Transverse colon (tissue), 4 donors: ENCODE measurements at regions not wholly inside any gene's neighbourhood (a gene's known extent, or its start where the extent isn't known, plus 50 kb on each side); places are given as distances from the start of the nearest gene placed in this dataset.

Source experiments
- DNase-seq: peaks from one replicate; pipeline ENCODE4 v3.0.0-alpha.2; 2019
- H3K27ac ChIP-seq, 4 donors: fragments of 200-600 bp; sonication (generic); 2 replicates each; pipeline ENCODE4 v1.5.1; 2016 to 2018; ENCODE audit warnings: inconsistent platforms in 4 of 4
- H3K27me3 ChIP-seq: fragments of 200-600 bp; sonication (generic); 2 replicates; pipeline ENCODE4 v1.5.1; 2017; ENCODE audit warnings: inconsistent platforms
- H3K36me3 ChIP-seq, 4 donors: fragments of 200-600 bp; sonication (generic); 2 replicates each; pipeline ENCODE4 v1.5.1; 2017 to 2019; ENCODE audit warnings: inconsistent platforms in 4 of 4
- H3K4me1 ChIP-seq, 4 donors: fragments of 200-600 bp; sonication (generic); 2 replicates each; pipeline ENCODE4 v1.5.1; 2017 to 2020; ENCODE audit warnings: inconsistent platforms in 4 of 4
- H3K4me3 ChIP-seq, 4 donors: fragments of 200-600 bp; sonication (generic); 1 replicate in 1 of 4; 2 replicates in 3 of 4; pipeline versions ENCODE4 v1.5.1 to v1.6.1; 2017 to 2019; ENCODE audit warnings: inconsistent platforms in 4 of 4
- H3K9me3 ChIP-seq, 2 donors: fragments of 200-600 bp; sonication (generic); 2 replicates each; pipeline ENCODE4 v1.5.1; 2017 to 2019; ENCODE audit warnings: inconsistent platforms in 2 of 2
- CTCF ChIP-seq, 5 experiments: fragments of 200-600 bp in 3 of 5; fragments of 450-650 bp in 2 of 5; sonication (generic) in 3 of 5; IDR thresholded peaks; 1 replicate in 2 of 5; 2 replicates in 3 of 5; pipeline ENCODE4 v1.5.1; 2016 to 2017; ENCODE audit warnings: antibody characterized with exemption in 5 of 5, inconsistent platforms in 3 of 5, mild to moderate bottlenecking in 2 of 5, moderate library complexity in 1 of 5
- EP300 ChIP-seq: sonication (generic); formaldehyde crosslinking; IDR thresholded peaks from one replicate; pipeline ENCODE4 v1.6.1; 2017; ENCODE audit warnings: antibody characterized with exemption, low read depth
- POLR2A ChIP-seq: fragments of 450-650 bp; IDR thresholded peaks from one replicate; pipeline ENCODE4 v1.6.1; 2016; ENCODE audit warnings: antibody characterized with exemption, mild to moderate bottlenecking, moderate library complexity
- POLR2AphosphoS5 ChIP-seq, 3 donors: sonication (generic); formaldehyde crosslinking; IDR thresholded peaks; one replicate each; pipeline ENCODE4 v1.6.1; 2016; ENCODE audit warnings: antibody characterized with exemption in 3 of 3
- WGBS, 2 donors: methylation state at CpG; one replicate each; pipeline ENCODE4 v1.1.5; 2018; ENCODE audit warnings: low coverage in 1 of 2; 5-methylcytosine and 5-hydroxymethylcytosine counted together
- in situ Hi-C, 4 donors: fragments of 200-750 bp; cut with MboI; loops; one replicate each; pipeline versions ENCODE4 v1.15.0 to v1.15.1; 2017; ENCODE audit warnings: low sequenced_read_pairs in 3 of 4, low pct_ligation_motif_present in 1 of 4, low pct_unique_long_range_greater_than_20kb in 1 of 4
- intact Hi-C: fragments of 100-400 bp; cut with DNase I; formaldehyde crosslinking; loops from one replicate; pipeline ENCODE4 v1.15.1; 2023; ENCODE audit warnings: low total_unique reads

- TF ChIP-seq POLR2A (no peak), CTCF (IDR thresholded peaks at IDR 0.05) (no peak), POLR2AphosphoS5 (IDR thresholded peaks at IDR 0.05) (no peak), EP300 (no peak)
- intact Hi-C loops (no loop called here), in situ Hi-C loops (no loop called here)
- Histone ChIP-seq H3K36me3 (no peaks in the 10 kb centered on the region), H3K4me3 (no peak overlapping the region), H3K9me3 (no peaks in the 10 kb centered on the region), H3K4me1 (no peaks in the 10 kb centered on the region), H3K27me3 (no peaks in the 10 kb centered on the region), H3K27ac (no peak overlapping the region)
- no peak for DNase-seq
- 51 to 57% methylated on average over 1 to 3 of the region's 3 CpGs for WGBS, 2 donors
Observed at GRCh38 chr2:122816803-122817202, 1061.4 kb downstream of the TSN start.

GRCh38 chr2:122822319-122822718 is 1066.9 kb downstream of the TSN start:
- in situ Hi-C loops (no loop called here), intact Hi-C loops (no loop called here)
- Histone ChIP-seq H3K4me1 (no peaks in the 10 kb centered on the region), H3K36me3 (no peaks in the 10 kb centered on the region), H3K27ac (no peak overlapping the region), H3K9me3 (no peaks in the 10 kb centered on the region), H3K27me3 (no peaks in the 10 kb centered on the region), H3K4me3 (no peak overlapping the region)
- no peak for DNase-seq
- 87 to 89% methylated on average over 5 of the region's 5 CpGs for WGBS, 2 donors
- TF ChIP-seq CTCF (IDR thresholded peaks at IDR 0.05), result no peak
- TF ChIP-seq POLR2A, result no peak
- no peak for TF ChIP-seq POLR2AphosphoS5 (IDR thresholded peaks at IDR 0.05)
- no peak for TF ChIP-seq EP300

DNA sequence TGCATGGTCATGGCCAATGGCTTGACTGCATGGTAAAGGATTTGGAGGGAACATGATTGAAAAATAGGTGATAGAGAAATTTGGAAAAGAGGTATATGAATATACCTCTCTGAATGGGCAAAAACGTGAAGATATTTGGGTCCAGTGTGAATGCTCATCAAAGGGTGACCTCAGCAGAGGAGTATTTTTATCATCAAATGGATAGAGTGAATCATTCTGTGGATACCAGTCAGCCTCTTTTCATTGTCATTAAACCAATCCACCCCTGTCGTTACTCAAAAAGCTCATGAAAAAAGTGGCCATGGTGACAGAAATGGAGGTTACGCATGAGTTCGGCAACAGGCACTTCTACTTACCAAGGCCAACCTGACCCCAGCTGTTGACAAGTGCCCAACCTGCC is 1074.7 kb downstream of the TSN start:
- in situ Hi-C loops (no loop called here), intact Hi-C loops (no loop called here)
- no peaks in the 10 kb centered on the region for H3K36me3 ChIP-seq
- no peak overlapping the region for H3K27ac ChIP-seq
- DNase-seq, result no peak
- 77 to 86% methylated on average over 1 to 4 of the region's 4 CpGs for WGBS, 2 donors
- H3K4me3 ChIP-seq, result no peak overlapping the region
- H3K9me3 ChIP-seq, result no peaks in the 10 kb centered on the region
- TF ChIP-seq CTCF (IDR thresholded peaks at IDR 0.05) (no peak), POLR2AphosphoS5 (IDR thresholded peaks at IDR 0.05) (no peak), EP300 (no peak), POLR2A (no peak)
- H3K27me3 ChIP-seq, result no peaks in the 10 kb centered on the region
- H3K4me1 ChIP-seq, result no peaks in the 10 kb centered on the region

DNA sequence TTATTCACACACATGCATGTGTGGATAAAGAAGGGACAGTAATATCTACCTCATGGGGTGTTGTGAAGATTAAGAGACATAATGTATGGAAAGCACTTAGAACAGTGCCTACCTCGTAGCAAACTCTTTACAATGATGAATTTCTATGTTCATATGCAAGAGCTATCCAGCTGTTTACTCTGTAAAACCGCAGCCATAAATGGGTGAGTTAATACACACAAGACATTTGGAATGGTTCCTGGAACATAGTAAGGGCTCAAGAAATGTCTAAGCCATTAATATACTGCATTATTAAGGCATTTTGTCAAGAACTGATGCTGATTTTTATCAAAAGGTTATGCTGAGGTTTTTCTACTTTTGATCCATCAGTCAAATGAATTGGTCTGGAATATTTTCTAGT is 1076.2 kb downstream of the TSN start:
- intact Hi-C loops, result no loop called here
- Histone ChIP-seq H3K27me3 (no peaks in the 10 kb centered on the region), H3K36me3 (no peaks in the 10 kb centered on the region), H3K4me1 (no peaks in the 10 kb centered on the region), H3K27ac (no peak overlapping the region), H3K9me3 (no peaks in the 10 kb centered on the region), H3K4me3 (no peak overlapping the region)
- 14 to 21% methylated on average over 1 to 2 of the region's 2 CpGs for WGBS, 2 donors
- in situ Hi-C loops, result no loop called here
- TF ChIP-seq POLR2A (no peak), EP300 (no peak), CTCF (IDR thresholded peaks at IDR 0.05) (no peak), POLR2AphosphoS5 (IDR thresholded peaks at IDR 0.05) (no peak)
- DNase-seq, result no peak
